ENCODE measurements at regions not wholly inside any gene's neighbourhood (a gene's known extent, or its start where the extent isn't known, plus 50 kb on each side); places are given as distances from the start of the nearest gene placed in this dataset.
"Not testable (repeated sequence)": the region's sequence is repeated elsewhere in the genome, so short reads cannot be mapped to it uniquely, and the experiment has no call there.

GRCh38 chrX:139020801-139021200 lies 309.3 kb upstream of the FGF13 start:
- Histone ChIP-seq H3K4me3 (no peak overlapping the region), H3K27ac (no peak overlapping the region), H3K9me3 (no peaks in the 10 kb centered on the region), H3K4me1 (no peaks in the 10 kb centered on the region), H3K27me3 (no peaks in the 10 kb centered on the region), H3K36me3 (no peaks in the 10 kb centered on the region)
- intact Hi-C loops (cut with DNase I): no loop called here
- DNase-seq (no peak), ATAC-seq (no peak)
- 34% methylated on average over 3 of the region's 3 CpGs for WGBS (ENCODE audit: insufficient coverage, low coverage, low lambda C conversion rate, missing lambda C conversion rate)
- TF ChIP-seq CTCF (IDR thresholded peaks at IDR 0.05): no peak
- TF ChIP-seq POLR2A (IDR thresholded peaks at IDR 0.05): no peak

GRCh38 chrX:139018436-139018835 lies 306.9 kb upstream of the FGF13 start:
- TF ChIP-seq CTCF (IDR thresholded peaks at IDR 0.05) (no peak), POLR2A (IDR thresholded peaks at IDR 0.05) (no peak)
- ATAC-seq: no peak
- 38% methylated on average over 2 of the region's 2 CpGs for WGBS (ENCODE audit: insufficient coverage, low coverage, low lambda C conversion rate, missing lambda C conversion rate)
- intact Hi-C loops (cut with DNase I): no loop called here
- Histone ChIP-seq H3K27ac (no peak overlapping the region), H3K9me3 (no peaks in the 10 kb centered on the region), H3K27me3 (no peaks in the 10 kb centered on the region), H3K4me1 (no peaks in the 10 kb centered on the region), H3K36me3 (no peaks in the 10 kb centered on the region), H3K4me3 (no peak overlapping the region)
- no peak for DNase-seq

GRCh38 chrX:139015627-139016026 lies 304.1 kb upstream of the FGF13 start:
- H3K27me3 ChIP-seq: no peaks in the 10 kb centered on the region
- H3K4me3 ChIP-seq: no peak overlapping the region
- no peaks in the 10 kb centered on the region for H3K36me3 ChIP-seq
- H3K27ac ChIP-seq: no peak overlapping the region
- ATAC-seq (no peak), DNase-seq (no peak)
- intact Hi-C loops (cut with DNase I): no loop called here
- no peak for TF ChIP-seq POLR2A (IDR thresholded peaks at IDR 0.05)
- no peak for TF ChIP-seq CTCF (IDR thresholded peaks at IDR 0.05)
- 86% methylated on average over 1 of the region's 1 CpG for WGBS (ENCODE audit: insufficient coverage, low coverage, low lambda C conversion rate, missing lambda C conversion rate)
- H3K4me1 ChIP-seq: no peaks in the 10 kb centered on the region
- H3K9me3 ChIP-seq: no peaks in the 10 kb centered on the region

- Histone ChIP-seq H3K4me1 (no peaks in the 10 kb centered on the region), H3K36me3 (no peaks in the 10 kb centered on the region), H3K27me3 (no peaks in the 10 kb centered on the region), H3K27ac (no peak overlapping the region), H3K9me3 (no peaks in the 10 kb centered on the region), H3K4me3 (no peak overlapping the region)
- no peak for DNase-seq
- no peak for TF ChIP-seq POLR2A (IDR thresholded peaks at IDR 0.05)
- TF ChIP-seq CTCF (IDR thresholded peaks at IDR 0.05): no peak
- ATAC-seq: no peak
- 80% methylated on average over 1 of the region's 4 CpGs for WGBS (ENCODE audit: insufficient coverage, low coverage, low lambda C conversion rate, missing lambda C conversion rate)
- intact Hi-C loops (cut with DNase I): no loop called here
Measured at GRCh38 chrX:139008185-139008584, 296.7 kb upstream of the FGF13 start.

- H3K36me3 ChIP-seq; intact Hi-C loops (cut with DNase I); H3K9me3 ChIP-seq; H3K27ac ChIP-seq; H3K4me3 ChIP-seq; H3K4me1 ChIP-seq; ATAC-seq; H3K27me3 ChIP-seq: not testable (repeated sequence)
- WGBS (ENCODE audit: insufficient coverage, low coverage, low lambda C conversion rate, missing lambda C conversion rate): 83% methylated on average over 3 of the region's 34 CpGs
- DNase-seq: peak in 1 of 3 donors; percentile 38
Measured at GRCh38 chrX:139003856-139004527, 292.5 kb upstream of the FGF13 start.
